K562 (cell line): ENCODE measurements at regions not wholly inside any gene's neighbourhood (a gene's known extent, or its start where the extent isn't known, plus 50 kb on each side); places are given as distances from the start of the nearest gene placed in this dataset.

Experiments
- ATAC-seq: fragments of 200-7000 bp; cut with Tn5 transposase; 3 replicates; pipeline ENCODE4 v1.9.1; 2020; ENCODE audit warnings: moderate library complexity
- BruUV-seq: library from RNA; stranded (reverse); fragments of 400-500 nt; replicated peaks from 2 replicates; lab custom pipeline; 2021; lab: Mats Ljungman, UMichigan
- CTCF ChIA-PET: fragments of 300-600 bp; formaldehyde crosslinking; extraction: SDS; loops from one replicate; lab custom pipeline; 2021; ENCODE audit warnings: low intra/inter-chr PET ratio; lab: Yijun Ruan, JAX
- POLR2A ChIA-PET: fragments of 300-600, 350-650 bp; sonication (Branson Sonifier 250); formaldehyde crosslinking; extraction: SDS; loops from one replicate; lab custom pipeline; 2021; ENCODE audit warnings: antibody characterized with exemption, inconsistent platforms; lab: Yijun Ruan, JAX
- DNase-seq, 4 experiments: peaks; one replicate each; pipeline versions ENCODE4 v3.0.0 to v3.0.0-alpha.2; 2011 to 2018; ENCODE audit warnings: low spot score in 3 of 4, mixed read lengths in 3 of 4; ENCODE audit errors: extremely low read depth in 1 of 4
- FAIRE-seq: peaks from 2 replicates; lab custom pipeline; 2011; peaks lifted over from hg19 to GRCh38; lab: Jason Lieb, UNC
- H2AFZ ChIP-seq: 2 replicates; pipeline ENCODE4 v1.6.0; 2011; ENCODE audit warnings: low read depth, low read length, control low read depth, inconsistent platforms
- H3K27ac ChIP-seq: fragments of 200-600 bp; 3 replicates; pipeline ENCODE4 v1.8.0; 2011; ENCODE audit warnings: low read depth, mild to moderate bottlenecking, control low read depth, inconsistent platforms, low read length, moderate library complexity, mixed read lengths; ENCODE audit errors: extremely low read depth
- H3K27me3 ChIP-seq, 2 experiments: fragments of 300-600 bp in 1 of 2; 2 replicates in 1 of 2; 3 replicates in 1 of 2; pipeline versions ENCODE4 v1.6.0 to v1.8.0; 2011; ENCODE audit warnings: inconsistent platforms in 2 of 2, low read length in 2 of 2, mild to moderate bottlenecking in 1 of 2, mixed read lengths in 1 of 2, moderate library complexity in 1 of 2; ENCODE audit not compliant: control insufficient read depth in 2 of 2, insufficient read depth in 2 of 2
- H3K36me3 ChIP-seq: fragments of 300-600 bp; 3 replicates; pipeline ENCODE4 v1.8.0; 2011; ENCODE audit warnings: mild to moderate bottlenecking, low read length, inconsistent platforms; ENCODE audit not compliant: control insufficient read depth, insufficient read depth
- H3K4me1 ChIP-seq, 2 experiments: fragments of 200-600 bp in 1 of 2; replicated peaks in 1 of 2; 2 replicates in 1 of 2; 3 replicates in 1 of 2; pipeline versions ENCODE4 v1.5.1 to v1.8.0; 2011; ENCODE audit warnings: inconsistent platforms in 2 of 2, low read length in 2 of 2, mild to moderate bottlenecking in 1 of 2, mixed read lengths in 1 of 2, moderate library complexity in 1 of 2; ENCODE audit not compliant: control insufficient read depth in 2 of 2, insufficient read depth in 2 of 2
- H3K4me2 ChIP-seq: 2 replicates; pipeline ENCODE4 v1.6.1; 2011; ENCODE audit warnings: low read length, control low read depth, inconsistent platforms, mixed read lengths; ENCODE audit not compliant: insufficient read depth
- H3K4me3 ChIP-seq: fragments of 200-600 bp; sonication (generic), shearing (Covaris generic); 2 replicates; pipeline ENCODE4 v1.5.1; 2016; ENCODE audit warnings: control low read depth, inconsistent platforms
- H3K79me2 ChIP-seq: fragments of 200-600 bp; 3 replicates; pipeline ENCODE4 v1.8.0; 2011; ENCODE audit warnings: low read length, inconsistent platforms; ENCODE audit not compliant: control insufficient read depth, insufficient read depth
- H3K9ac ChIP-seq, 2 experiments: 2 replicates each; pipeline versions ENCODE4 v1.6.0 to v1.6.1; 2011; ENCODE audit warnings: low read depth in 2 of 2, low read length in 2 of 2, control low read depth in 1 of 2, inconsistent platforms in 1 of 2, mild to moderate bottlenecking in 1 of 2, mixed read lengths in 1 of 2; ENCODE audit not compliant: insufficient read depth in 1 of 2
- H3K9me1 ChIP-seq: one replicate; pipeline ENCODE4 v1.6.0; 2011; ENCODE audit warnings: inconsistent platforms, mild to moderate bottlenecking, low read length, moderate library complexity; ENCODE audit not compliant: control insufficient read depth, insufficient read depth
- H3K9me3 ChIP-seq: replicated peaks from 2 replicates; pipeline ENCODE4 v1.5.1; 2011; ENCODE audit warnings: low read depth, low read length, inconsistent platforms; ENCODE audit not compliant: control insufficient read depth, insufficient read depth
- H4K20me1 ChIP-seq: replicated peaks from 2 replicates; pipeline ENCODE4 v1.6.1; 2011; ENCODE audit warnings: low read length, inconsistent platforms, mixed read lengths; ENCODE audit not compliant: control insufficient read depth, insufficient read depth
- ASH1L ChIP-seq: fragments of 450-650 bp; IDR thresholded peaks from 2 replicates; pipeline ENCODE4 v1.6.1; 2018; ENCODE audit warnings: borderline replicate concordance, mild to moderate bottlenecking, low read depth; ENCODE audit not compliant: partially characterized antibody
- BRD9 ChIP-seq: fragments of 450-650 bp; IDR thresholded peaks from 2 replicates; pipeline ENCODE4 v1.6.1; 2018; ENCODE audit warnings: low read depth; ENCODE audit not compliant: partially characterized antibody
- COPS2 ChIP-seq: fragments of 450-650 bp; conservative IDR thresholded peaks from 2 replicates; pipeline ENCODE4 v1.6.1; 2016; ENCODE audit warnings: mild to moderate bottlenecking, moderate library complexity
- ESRRA ChIP-seq: fragments of 450-650 bp; IDR thresholded peaks from 2 replicates; pipeline ENCODE4 v1.6.1; 2014; ENCODE audit warnings: low read depth, mild to moderate bottlenecking, moderate library complexity, borderline replicate concordance
- FUS ChIP-seq: fragments of 200-400 bp; formaldehyde crosslinking; optimal IDR thresholded peaks from 2 replicates; pipeline ENCODE3; 2017; ENCODE audit warnings: low read depth, low read length
- GABPA ChIP-seq: fragments of 200-800 bp; sonication (Bioruptor generic); conservative IDR thresholded peaks from 2 replicates; pipeline ENCODE4 v1.6.1; 2016; ENCODE audit warnings: low read depth, missing genetic modification characterization, missing compliant biosample characterization
- GATAD2B ChIP-seq: fragments of 450-650 bp; IDR thresholded peaks from 2 replicates; pipeline ENCODE4 v1.6.1; 2017; ENCODE audit warnings: mild to moderate bottlenecking, borderline replicate concordance
- HNRNPLL ChIP-seq: fragments of 200-400 bp; formaldehyde crosslinking; IDR thresholded peaks from 2 replicates; pipeline ENCODE4 v1.6.1; 2017; ENCODE audit warnings: low read length, low read depth, mild to moderate bottlenecking; ENCODE audit not compliant: poor library complexity, severe bottlenecking
- MEF2A ChIP-seq: IDR thresholded peaks from 2 replicates; pipeline ENCODE4 v1.6.1; 2011; ENCODE audit warnings: low read depth, mild to moderate bottlenecking, low read length, moderate library complexity; ENCODE audit not compliant: control insufficient read depth
- NCOA1 ChIP-seq: fragments of 450-650 bp; IDR thresholded peaks from 2 replicates; pipeline ENCODE4 v1.6.1; 2016; ENCODE audit warnings: low read depth
- PTBP1 ChIP-seq: fragments of 200-400 bp; formaldehyde crosslinking; IDR thresholded peaks from 2 replicates; pipeline ENCODE4 v1.6.1; 2017; ENCODE audit warnings: low read depth, low read length
- ZNF175 ChIP-seq: fragments of 200-800 bp; sonication (Bioruptor generic); IDR thresholded peaks from 2 replicates; pipeline ENCODE4 v1.6.1; 2016; ENCODE audit warnings: low read depth, mild to moderate bottlenecking, missing genetic modification characterization, missing compliant biosample characterization
- in situ Hi-C: fragments of 300-500 bp; cut with MboI; formaldehyde crosslinking; loops from 4 replicates; pipeline ENCODE4 v1.15.0; 2018; ENCODE audit warnings: inconsistent platforms, mixed read lengths
- intact Hi-C: fragments of 100-400 bp; cut with micrococcal nuclease; formaldehyde crosslinking; loops from 2 replicates; pipeline ENCODE4 v1.14.2; 2022
- TF ChIP-seq, protein P1 (sequence below): conservative IDR thresholded peaks from 2 replicates; pipeline ENCODE4 v1.6.1; 2011; ENCODE audit warnings: low read depth, mild to moderate bottlenecking, low read length; ENCODE audit not compliant: control insufficient read depth
- TF ChIP-seq, protein P2 (sequence below): fragments of 450-650 bp; IDR thresholded peaks from 2 replicates; pipeline ENCODE4 v1.6.1; 2016; ENCODE audit warnings: missing biosample characterization, missing genetic modification characterization
- TF ChIP-seq, protein P3 (sequence below): sonication (generic); IDR thresholded peaks from 2 replicates; pipeline ENCODE4 v1.6.1; 2016

DNA sequence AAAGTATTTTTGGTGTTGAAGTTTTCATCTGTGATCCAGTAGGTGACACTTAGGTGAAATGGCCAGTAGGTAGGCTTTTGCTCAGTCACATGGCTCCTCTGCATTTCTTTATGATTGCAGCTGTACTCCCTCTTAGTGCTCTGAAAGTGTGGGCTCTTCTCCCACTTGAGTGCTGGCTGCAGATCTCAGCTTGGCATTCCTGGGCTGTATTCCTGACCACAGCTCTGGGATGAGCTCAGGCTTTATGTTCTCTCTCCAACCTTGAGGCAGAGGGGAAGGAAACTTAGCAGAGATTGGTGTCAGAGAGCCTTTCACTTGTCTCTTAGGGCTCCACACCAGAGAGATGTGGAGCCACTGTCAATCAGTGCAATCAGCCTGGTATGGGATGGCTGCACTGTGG is 254.3 kb downstream of the NDFIP2 start:
- in situ Hi-C loops (no loop called here), intact Hi-C loops (no loop called here)
- Histone ChIP-seq H3K36me3 (no peaks in the 10 kb centered on the region), H2AFZ (no peak overlapping the region), H3K9me3 (no peaks in the 10 kb centered on the region), H3K79me2 (no peaks in the 10 kb centered on the region), H3K9me1 (no peaks in the 10 kb centered on the region), H3K27me3 (no peaks in the 10 kb centered on the region), H3K4me1 (no peaks in the 10 kb centered on the region), H3K9ac (no peak overlapping the region), H4K20me1 (no peaks in the 10 kb centered on the region), H3K4me3 (no peak overlapping the region), H3K27ac (no peak overlapping the region), H3K4me2 (no peak overlapping the region)
- DNase-seq (no peak), ATAC-seq (no peak), FAIRE-seq (no peak)
- no TSS peak for BruUV-seq
- TF ChIP-seq, protein P1, sequence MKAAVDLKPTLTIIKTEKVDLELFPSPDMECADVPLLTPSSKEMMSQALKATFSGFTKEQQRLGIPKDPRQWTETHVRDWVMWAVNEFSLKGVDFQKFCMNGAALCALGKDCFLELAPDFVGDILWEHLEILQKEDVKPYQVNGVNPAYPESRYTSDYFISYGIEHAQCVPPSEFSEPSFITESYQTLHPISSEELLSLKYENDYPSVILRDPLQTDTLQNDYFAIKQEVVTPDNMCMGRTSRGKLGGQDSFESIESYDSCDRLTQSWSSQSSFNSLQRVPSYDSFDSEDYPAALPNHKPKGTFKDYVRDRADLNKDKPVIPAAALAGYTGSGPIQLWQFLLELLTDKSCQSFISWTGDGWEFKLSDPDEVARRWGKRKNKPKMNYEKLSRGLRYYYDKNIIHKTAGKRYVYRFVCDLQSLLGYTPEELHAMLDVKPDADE, result no peak
- TF ChIP-seq MEF2A, result no peak
- no peak for TF ChIP-seq FUS
- ChIA-PET CTCF (no interaction called here), POLR2A (interaction anchor here (0.7 kb wide), 1 partner anchor 78 kb away, joined by 3 read pairs; no protein-coding TSS in a partner anchor)

DNA sequence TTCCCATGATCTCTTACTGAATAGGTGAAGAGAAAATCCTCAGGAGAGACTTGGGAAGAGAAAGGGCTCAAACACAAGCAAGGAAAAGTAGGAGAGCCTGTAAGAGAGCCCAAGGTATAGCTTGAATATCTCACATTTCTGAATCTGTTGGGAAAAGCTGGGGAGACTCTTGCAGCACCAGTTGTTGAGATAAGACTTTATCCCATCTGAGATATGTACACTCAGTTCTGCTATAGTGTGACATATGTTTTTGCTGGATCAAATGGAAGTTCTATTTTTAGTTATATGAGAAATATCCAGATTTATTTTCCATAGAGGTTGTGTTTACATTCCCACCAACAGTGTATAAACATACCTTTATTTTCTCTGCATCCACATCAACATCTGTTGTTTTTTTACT is 246.1 kb downstream of the NDFIP2 start:
- Histone ChIP-seq H3K27ac (no peak overlapping the region), H3K4me2 (no peak overlapping the region), H2AFZ (no peak overlapping the region), H3K9me1 (no peaks in the 10 kb centered on the region), H3K4me1 (no peaks in the 10 kb centered on the region), H3K27me3 (no peaks in the 10 kb centered on the region), H3K4me3 (no peak overlapping the region), H3K9ac (no peak overlapping the region), H4K20me1 (no peaks in the 10 kb centered on the region), H3K36me3 (no peaks in the 10 kb centered on the region), H3K9me3 (no peaks in the 10 kb centered on the region), H3K79me2 (no peaks in the 10 kb centered on the region)
- ChIA-PET CTCF (no interaction called here), POLR2A (no interaction called here)
- FAIRE-seq, result no peak
- DNase-seq, result no peak
- BruUV-seq, result no TSS peak
- in situ Hi-C loops (no loop called here), intact Hi-C loops (no loop called here)
- ATAC-seq, result no peak
- TF ChIP-seq COPS2, result no peak
- TF ChIP-seq BRD9, result no peak
- TF ChIP-seq HNRNPLL, result no peak
- no peak for TF ChIP-seq ESRRA
- TF ChIP-seq GATAD2B, result no peak
- TF ChIP-seq, protein P2, sequence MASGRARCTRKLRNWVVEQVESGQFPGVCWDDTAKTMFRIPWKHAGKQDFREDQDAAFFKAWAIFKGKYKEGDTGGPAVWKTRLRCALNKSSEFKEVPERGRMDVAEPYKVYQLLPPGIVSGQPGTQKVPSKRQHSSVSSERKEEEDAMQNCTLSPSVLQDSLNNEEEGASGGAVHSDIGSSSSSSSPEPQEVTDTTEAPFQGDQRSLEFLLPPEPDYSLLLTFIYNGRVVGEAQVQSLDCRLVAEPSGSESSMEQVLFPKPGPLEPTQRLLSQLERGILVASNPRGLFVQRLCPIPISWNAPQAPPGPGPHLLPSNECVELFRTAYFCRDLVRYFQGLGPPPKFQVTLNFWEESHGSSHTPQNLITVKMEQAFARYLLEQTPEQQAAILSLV (tag), result no peak
- no peak for TF ChIP-seq PTBP1
- TF ChIP-seq ASH1L, result no peak
- TF ChIP-seq ZNF175, result no peak
- TF ChIP-seq NCOA1, result no peak
- no peak for TF ChIP-seq GABPA (tag)
- TF ChIP-seq, protein P3, sequence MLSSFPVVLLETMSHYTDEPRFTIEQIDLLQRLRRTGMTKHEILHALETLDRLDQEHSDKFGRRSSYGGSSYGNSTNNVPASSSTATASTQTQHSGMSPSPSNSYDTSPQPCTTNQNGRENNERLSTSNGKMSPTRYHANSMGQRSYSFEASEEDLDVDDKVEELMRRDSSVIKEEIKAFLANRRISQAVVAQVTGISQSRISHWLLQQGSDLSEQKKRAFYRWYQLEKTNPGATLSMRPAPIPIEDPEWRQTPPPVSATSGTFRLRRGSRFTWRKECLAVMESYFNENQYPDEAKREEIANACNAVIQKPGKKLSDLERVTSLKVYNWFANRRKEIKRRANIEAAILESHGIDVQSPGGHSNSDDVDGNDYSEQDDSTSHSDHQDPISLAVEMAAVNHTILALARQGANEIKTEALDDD, result no peak
